Hematopoietic multipotent progenitor cell treated with erythropoietin and hydrocortisone succinate and interleukin-3 and kit ligand, for 8 days (in vitro differentiated cells): ENCODE measurements at regions not wholly inside any gene's neighbourhood (a gene's known extent, or its start where the extent isn't known, plus 50 kb on each side); places are given as distances from the start of the nearest gene placed in this dataset.
"Not testable (repeated sequence)": the region's sequence is repeated elsewhere in the genome, so short reads cannot be mapped to it uniquely, and the experiment has no call there.

Experiments
- DNase-seq: peaks from one replicate; pipeline ENCODE4 v3.0.0-alpha.2; 2015

DNA sequence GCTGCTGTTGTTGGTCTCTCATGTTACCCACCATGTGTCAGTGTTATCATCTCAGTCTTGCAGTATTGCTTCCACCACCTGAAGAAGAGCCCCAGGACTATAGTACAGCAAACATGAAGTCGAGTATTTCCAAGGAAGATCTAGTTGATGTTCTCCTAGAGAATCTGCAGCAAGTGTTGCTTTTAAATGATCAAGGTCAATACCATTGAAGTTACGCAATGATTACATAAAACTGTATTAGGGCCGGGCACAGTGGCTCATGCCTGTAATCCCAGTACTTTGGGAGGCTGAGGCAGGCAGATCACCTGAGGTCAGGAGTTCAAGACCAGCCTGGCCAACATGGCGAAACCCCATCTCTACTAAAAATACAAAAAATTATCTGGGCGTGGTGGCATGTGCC lies 173.9 kb downstream of the TJP1 start:
- DNase-seq = not testable (repeated sequence)

DNA sequence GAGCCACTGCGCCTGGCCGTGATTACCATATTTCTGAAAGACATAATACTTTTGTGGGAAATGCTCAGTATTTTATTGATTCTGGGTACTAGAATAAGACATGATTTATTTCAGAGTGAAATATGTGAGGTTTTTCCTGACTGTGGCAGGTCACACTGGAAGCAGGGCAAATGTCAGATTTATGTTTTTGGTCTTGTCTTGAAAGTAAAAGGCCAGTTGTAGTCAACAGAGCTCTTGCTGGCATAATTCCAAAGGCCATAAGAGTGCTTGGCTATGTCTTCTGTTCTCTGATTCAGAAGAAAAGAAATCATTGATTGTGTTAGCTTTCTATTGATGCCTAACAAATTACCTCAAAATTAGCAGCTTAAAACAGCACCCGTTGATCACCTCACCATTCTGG lies 176.4 kb downstream of the TJP1 start:
- DNase-seq = no peak

- DNase-seq = not testable (repeated sequence)
These were observed 177.9 kb downstream of the TJP1 start for GRCh38 chr15:29644361-29644760.

DNA sequence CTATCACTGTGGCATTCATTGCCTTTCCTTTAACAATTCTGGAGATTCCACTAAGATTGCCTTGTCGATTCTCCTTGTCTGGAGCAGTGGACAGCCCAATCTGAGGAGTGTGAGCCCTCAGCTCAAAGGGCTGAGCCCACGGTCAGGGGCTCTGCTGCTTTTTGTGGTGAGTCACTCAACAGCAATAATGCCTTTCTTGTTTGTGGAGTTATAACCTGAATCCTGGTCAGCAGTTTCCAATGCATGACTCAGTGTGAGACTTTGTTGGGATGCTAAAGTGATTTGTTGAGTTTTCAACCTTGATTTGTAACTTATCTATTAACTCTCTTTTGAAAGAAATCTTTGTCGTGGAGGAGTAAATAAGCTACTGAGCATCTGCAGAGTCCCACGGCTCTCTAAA lies 183.5 kb downstream of the TJP1 start:
- no peak for DNase-seq

- no peak for DNase-seq
These were observed 184.3 kb downstream of the TJP1 start for GRCh38 chr15:29638011-29638410.

GRCh38 chr15:29637555-29637954 lies 184.7 kb downstream of the TJP1 start:
- DNase-seq = no peak

DNA sequence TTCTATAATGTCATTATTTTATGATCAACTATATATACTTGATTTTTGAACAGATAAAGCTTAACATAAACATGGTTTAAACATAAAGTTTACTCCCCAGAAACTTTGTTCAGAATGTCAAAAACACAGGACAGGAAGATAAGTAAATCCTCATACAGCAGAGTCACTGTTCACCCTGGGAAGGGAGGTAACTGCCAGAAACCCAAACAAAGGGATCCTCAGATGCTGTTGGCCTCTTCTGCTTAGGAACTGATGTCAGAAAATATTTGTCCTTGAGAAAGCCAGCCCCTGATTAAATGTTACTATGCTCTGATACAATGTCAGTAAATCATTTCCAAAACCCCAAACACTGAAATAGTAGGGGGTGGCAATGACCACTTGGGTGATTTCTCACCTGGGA lies 185.3 kb downstream of the TJP1 start:
- DNase-seq = no peak

DNA sequence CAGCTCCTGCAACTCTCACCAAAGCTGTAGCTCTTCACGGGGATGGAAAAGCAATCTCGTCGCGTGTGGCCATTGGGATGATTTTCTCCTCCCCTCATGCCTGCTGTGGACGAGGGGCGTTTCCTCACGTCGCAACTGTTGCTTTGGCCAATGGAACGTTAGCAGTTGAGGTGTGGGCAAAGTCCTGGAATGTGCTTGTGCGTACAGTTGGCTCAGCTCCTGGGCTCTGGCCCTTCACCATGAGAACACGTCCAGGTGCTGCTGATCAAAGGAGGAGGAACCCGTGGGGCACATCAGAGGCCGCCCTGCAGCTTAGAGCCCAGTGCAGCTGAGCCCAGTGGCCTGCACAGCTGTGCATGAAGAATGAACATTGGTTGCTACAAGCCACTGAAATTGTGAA lies 186.1 kb downstream of the TJP1 start:
- DNase-seq = no peak

GRCh38 chr15:29635513-29636098 lies 186.7 kb downstream of the TJP1 start:
- no peak for DNase-seq

GRCh38 chr15:29633971-29634370 lies 188.3 kb downstream of the TJP1 start:
- no peak for DNase-seq

DNA sequence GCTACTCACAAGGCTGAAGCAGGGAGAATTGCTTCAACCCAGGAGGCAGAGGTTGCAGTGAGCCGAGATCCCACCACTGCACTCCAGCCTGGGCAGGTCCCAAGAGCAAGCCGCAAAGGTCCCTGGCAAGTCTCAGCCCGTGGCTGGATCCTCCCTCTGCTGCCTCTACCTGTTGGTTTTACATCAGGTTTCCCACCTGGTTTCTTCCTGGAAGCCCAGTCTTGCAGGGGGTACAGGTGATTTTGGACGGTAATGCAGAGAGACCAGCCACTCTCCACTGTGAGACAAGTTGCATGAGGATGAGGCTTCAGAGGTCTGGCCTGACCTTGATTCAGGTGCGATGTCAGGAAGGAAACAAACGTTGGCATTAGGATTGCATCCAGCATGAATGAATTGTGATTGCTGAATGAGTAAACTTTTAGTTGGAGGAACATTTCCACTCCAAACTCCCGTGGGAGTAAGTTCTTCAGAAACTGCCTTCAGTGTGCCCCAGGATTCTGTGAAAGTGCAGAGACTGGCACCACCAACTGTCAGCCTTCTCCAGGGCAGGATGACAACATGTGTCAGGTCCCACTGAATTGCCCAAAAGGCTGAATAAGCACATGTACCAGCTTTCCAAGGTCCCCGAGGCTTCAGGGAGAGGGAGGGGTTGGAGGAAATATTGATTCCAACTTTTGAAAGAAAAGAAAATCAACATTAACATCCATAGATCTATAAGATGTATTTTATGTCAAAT lies 189.4 kb downstream of the TJP1 start:
- no peak for DNase-seq

- no peak for DNase-seq
These were observed 190.9 kb downstream of the TJP1 start for GRCh38 chr15:29631076-29632070.

- no peak for DNase-seq
These were observed 198.0 kb downstream of the TJP1 start for GRCh38 chr15:29624271-29624670.

DNA sequence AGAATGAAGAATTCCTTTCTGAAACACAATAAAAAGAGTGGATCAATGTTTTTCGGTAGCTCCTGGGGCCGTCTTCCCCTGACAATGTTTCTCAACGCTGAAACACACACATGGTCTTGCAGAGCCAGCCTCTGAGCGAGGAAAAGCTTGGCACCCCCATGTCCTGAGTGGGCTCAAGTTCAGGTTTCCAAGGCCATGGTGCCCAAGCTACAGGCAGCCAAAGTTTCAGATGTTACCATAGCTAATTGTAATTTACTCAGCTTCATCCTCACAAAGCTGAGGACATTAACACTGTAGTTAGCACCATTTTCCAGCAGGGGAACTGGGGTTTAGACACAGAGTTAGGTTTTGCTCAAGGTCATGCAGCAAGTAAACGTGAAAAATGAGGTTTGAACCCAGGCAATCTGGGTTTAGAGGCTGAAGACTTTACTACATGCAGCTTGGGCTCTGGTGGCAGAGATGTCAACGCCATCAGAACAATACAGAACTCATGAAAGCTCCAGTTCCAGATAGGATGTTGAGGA lies 199.1 kb downstream of the TJP1 start:
- DNase-seq = no peak

GRCh38 chr15:29622637-29623036 lies 199.6 kb downstream of the TJP1 start:
- DNase-seq = no peak

- DNase-seq = no peak
These were observed 200.7 kb downstream of the TJP1 start for GRCh38 chr15:29621616-29622015.

DNA sequence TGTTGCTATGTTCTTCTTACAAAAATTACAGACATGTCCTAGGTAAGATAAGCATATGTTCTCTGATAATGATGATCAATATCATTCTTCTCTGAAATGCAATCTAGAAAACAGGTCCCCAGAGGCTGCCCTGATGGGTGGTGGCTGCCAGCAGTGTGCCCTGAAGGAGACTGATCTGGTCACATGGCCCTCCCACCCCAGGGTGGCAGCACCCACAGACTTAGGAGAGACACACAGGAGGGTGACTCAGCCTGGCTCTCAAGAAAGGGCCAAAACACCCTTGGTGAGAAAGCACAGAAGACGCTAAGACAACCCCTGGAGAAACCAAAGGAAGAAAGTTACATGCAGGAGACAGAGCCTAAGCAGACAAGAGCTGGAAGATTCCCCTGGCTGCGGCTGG lies 203.7 kb downstream of the TJP1 start:
- no peak for DNase-seq

DNA sequence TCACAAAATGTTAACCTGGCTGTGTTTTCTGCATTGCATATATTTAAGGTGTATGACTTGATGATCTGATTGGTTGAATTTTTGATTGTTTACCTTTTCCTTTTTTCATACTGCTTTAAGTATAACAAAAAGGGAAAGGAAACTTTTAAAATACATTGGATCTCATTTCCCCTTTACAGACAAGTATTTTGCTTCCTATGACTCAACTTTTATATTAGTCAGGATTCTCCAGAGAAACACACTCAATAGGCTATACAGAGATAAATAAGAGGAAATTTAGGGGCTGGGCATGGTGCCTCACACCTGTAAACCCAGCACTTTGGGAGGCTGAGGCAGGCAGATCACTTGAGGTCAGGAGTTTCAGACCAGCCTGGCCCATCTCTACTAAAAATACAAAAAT lies 205.8 kb downstream of the TJP1 start:
- no peak for DNase-seq

DNA sequence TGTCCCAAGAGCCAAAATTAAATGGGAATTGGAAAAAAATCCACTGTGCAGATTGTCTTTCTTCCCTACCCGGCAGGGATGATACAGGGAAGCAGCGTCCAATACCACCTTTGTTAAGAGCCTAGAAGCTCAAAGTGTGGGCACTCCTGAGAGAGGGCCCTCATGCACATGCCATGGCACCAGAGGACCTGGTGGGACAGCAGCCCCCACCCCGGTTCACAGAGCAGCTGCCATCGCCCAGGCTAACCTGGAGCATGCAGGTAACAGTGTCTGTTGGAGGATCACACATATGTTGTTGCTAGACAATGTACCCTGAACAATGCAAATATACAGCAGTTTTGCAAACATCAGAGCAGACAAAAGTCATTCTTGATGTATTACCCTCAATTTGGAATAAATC lies 206.5 kb downstream of the TJP1 start:
- DNase-seq = no peak

- no peak for DNase-seq
These were observed 208.3 kb downstream of the TJP1 start for GRCh38 chr15:29613951-29614382.

GRCh38 chr15:29612701-29613100 lies 209.6 kb downstream of the TJP1 start:
- DNase-seq = no peak

GRCh38 chr15:29612096-29612495 lies 210.2 kb downstream of the TJP1 start:
- DNase-seq = no peak

- no peak for DNase-seq
These were observed 211.2 kb downstream of the TJP1 start for GRCh38 chr15:29611057-29611456.
